CD4-positive, alpha-beta T cell treated with Interleukin-17A for 4 hours (primary cell): ENCODE measurements at regions not wholly inside any gene's neighbourhood (a gene's known extent, or its start where the extent isn't known, plus 50 kb on each side); places are given as distances from the start of the nearest gene placed in this dataset.

Experiments
- DNase-seq: peaks from one replicate; pipeline ENCODE4 v3.0.0-alpha.2; 2020; ENCODE audit warnings: mixed read lengths

- DNase-seq, result no peak
These were observed 946.8 kb downstream of the OTOL1 start for GRCh38 chr3:162443376-162443775.

GRCh38 chr3:162468791-162469190 lies 972.2 kb downstream of the OTOL1 start:
- DNase-seq, result no peak

- no peak for DNase-seq
These were observed 990.5 kb downstream of the OTOL1 start for GRCh38 chr3:162487138-162487537.

- no peak for DNase-seq
These were observed 993.2 kb downstream of the OTOL1 start for GRCh38 chr3:162489853-162490252.

GRCh38 chr3:162491952-162492351 lies 995.3 kb downstream of the OTOL1 start:
- no peak for DNase-seq

- no peak for DNase-seq
These were observed 996.0 kb downstream of the OTOL1 start for GRCh38 chr3:162492446-162493081.

- DNase-seq, result no peak
These were observed 1002.0 kb downstream of the OTOL1 start for GRCh38 chr3:162498626-162499025.

GRCh38 chr3:162507397-162507796 lies 1010.8 kb downstream of the OTOL1 start:
- no peak for DNase-seq

- DNase-seq, result no peak
These were observed 1015.9 kb downstream of the OTOL1 start for GRCh38 chr3:162512488-162512887.

- no peak for DNase-seq
These were observed 1020.5 kb downstream of the OTOL1 start for GRCh38 chr3:162517110-162517509.

- DNase-seq, result no peak
These were observed 1025.1 kb downstream of the OTOL1 start for GRCh38 chr3:162521669-162522068.

GRCh38 chr3:162525066-162525742 lies 1028.6 kb downstream of the OTOL1 start:
- DNase-seq, result no peak

- DNase-seq, result no peak
These were observed 1029.2 kb downstream of the OTOL1 start for GRCh38 chr3:162525771-162526170.

GRCh38 chr3:162534431-162534830 lies 1037.8 kb downstream of the OTOL1 start:
- DNase-seq, result no peak

- DNase-seq, result no peak
These were observed 1041.9 kb downstream of the OTOL1 start for GRCh38 chr3:162538491-162538890.

- DNase-seq, result no peak
These were observed 1042.3 kb downstream of the OTOL1 start for GRCh38 chr3:162538906-162539305.

- no peak for DNase-seq
These were observed 1043.8 kb downstream of the OTOL1 start for GRCh38 chr3:162540421-162540820.

GRCh38 chr3:162541923-162542322 lies 1045.3 kb downstream of the OTOL1 start:
- DNase-seq, result no peak

- no peak for DNase-seq
These were observed 1047.6 kb downstream of the OTOL1 start for GRCh38 chr3:162544246-162544645.

- no peak for DNase-seq
These were observed 1050.3 kb downstream of the OTOL1 start for GRCh38 chr3:162546910-162547309.

GRCh38 chr3:162547321-162547720 lies 1050.7 kb downstream of the OTOL1 start:
- DNase-seq, result no peak

GRCh38 chr3:162555761-162556160 lies 1059.2 kb downstream of the OTOL1 start:
- no peak for DNase-seq

GRCh38 chr3:162558016-162558415 lies 1061.4 kb downstream of the OTOL1 start:
- DNase-seq, result no peak

- no peak for DNase-seq
These were observed 1072.1 kb downstream of the OTOL1 start for GRCh38 chr3:162568706-162569105.

GRCh38 chr3:162569314-162569713 lies 1072.7 kb downstream of the OTOL1 start:
- no peak for DNase-seq
